Stomach (tissue), 4 donors: ENCODE measurements at regions not wholly inside any gene's neighbourhood (a gene's known extent, or its start where the extent isn't known, plus 50 kb on each side); places are given as distances from the start of the nearest gene placed in this dataset.

ENCODE experiments used
- CTCF ChIP-seq, 7 experiments: fragments of 450-650 bp in 4 of 7; fragments of 200-600 bp in 3 of 7; sonication (generic) in 3 of 7; IDR thresholded peaks; one replicate each; pipeline ENCODE4 v1.5.1; 2016 to 2019; ENCODE audit warnings: antibody characterized with exemption in 7 of 7, control low read depth in 2 of 7, mild to moderate bottlenecking in 1 of 7
- EP300 ChIP-seq: sonication (generic); formaldehyde crosslinking; IDR thresholded peaks from one replicate; pipeline ENCODE4 v1.6.1; 2017; ENCODE audit warnings: antibody characterized with exemption
- POLR2A ChIP-seq, 4 donors: fragments of 450-650 bp; IDR thresholded peaks; one replicate each; pipeline ENCODE4 v1.6.1; 2016; ENCODE audit warnings: antibody characterized with exemption in 4 of 4, control low read depth in 2 of 4, mild to moderate bottlenecking in 1 of 4, moderate library complexity in 1 of 4
- POLR2AphosphoS5 ChIP-seq, 3 donors: sonication (generic); formaldehyde crosslinking; IDR thresholded peaks; one replicate each; pipeline ENCODE4 v1.6.1; 2016; ENCODE audit warnings: antibody characterized with exemption in 3 of 3

- no peak for TF ChIP-seq CTCF (IDR thresholded peaks at IDR 0.05)
- no peak for TF ChIP-seq POLR2A (IDR thresholded peaks at IDR 0.05)
- TF ChIP-seq POLR2AphosphoS5 (IDR thresholded peaks at IDR 0.05) = no peak
- TF ChIP-seq EP300 = no peak
Observed at GRCh38 chr1:58361134-58361533, 185.4 kb downstream of the OMA1 start.
